RKO (cell line): ENCODE measurements at regions not wholly inside any gene's neighbourhood (a gene's known extent, or its start where the extent isn't known, plus 50 kb on each side); places are given as distances from the start of the nearest gene placed in this dataset.
"Not testable (repeated sequence)": the region's sequence is repeated elsewhere in the genome, so short reads cannot be mapped to it uniquely, and the experiment has no call there.

Source experiments
- DNase-seq: peaks from one replicate; pipeline ENCODE4 v3.0.0-alpha.2; 2016; ENCODE audit warnings: low spot score

DNA sequence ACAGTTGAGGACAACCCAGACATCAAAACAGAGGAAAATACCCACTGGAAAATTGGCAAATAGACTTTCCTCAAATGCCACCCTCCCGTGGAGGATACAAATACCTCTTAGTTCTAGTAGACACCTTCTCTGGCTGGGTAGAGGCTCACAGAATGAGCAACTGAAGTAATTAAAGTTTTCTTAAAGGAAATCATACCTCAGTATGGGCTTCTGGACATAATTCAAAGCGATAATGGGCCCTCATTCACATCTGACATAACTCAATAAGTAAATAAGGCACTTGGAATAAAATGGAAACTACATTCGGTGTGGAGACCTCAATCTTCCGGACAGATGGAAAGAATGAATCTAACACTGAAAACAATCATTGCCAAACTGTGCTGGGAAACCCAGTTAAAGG is 115.2 kb upstream of the PLCL2 start:
- no peak for DNase-seq

DNA sequence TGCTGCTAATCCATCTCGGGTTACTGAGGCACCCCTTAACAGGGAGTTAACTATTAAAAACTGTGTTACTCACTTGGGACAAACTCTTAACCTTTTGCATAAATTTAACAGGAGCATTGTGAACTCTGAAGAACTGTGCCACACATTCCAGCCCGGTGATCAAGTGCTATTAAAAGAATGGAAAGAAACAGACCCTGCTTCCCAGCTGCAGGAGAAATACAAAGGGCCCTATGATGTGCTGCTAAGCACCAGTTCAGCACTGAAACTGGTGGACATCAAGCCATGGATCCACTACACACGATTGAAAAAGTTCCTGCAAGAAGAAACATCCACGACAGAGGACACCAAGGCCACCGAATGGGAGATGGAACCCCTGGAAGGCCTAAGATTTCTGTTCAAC is 114.7 kb upstream of the PLCL2 start:
- no peak for DNase-seq

DNA sequence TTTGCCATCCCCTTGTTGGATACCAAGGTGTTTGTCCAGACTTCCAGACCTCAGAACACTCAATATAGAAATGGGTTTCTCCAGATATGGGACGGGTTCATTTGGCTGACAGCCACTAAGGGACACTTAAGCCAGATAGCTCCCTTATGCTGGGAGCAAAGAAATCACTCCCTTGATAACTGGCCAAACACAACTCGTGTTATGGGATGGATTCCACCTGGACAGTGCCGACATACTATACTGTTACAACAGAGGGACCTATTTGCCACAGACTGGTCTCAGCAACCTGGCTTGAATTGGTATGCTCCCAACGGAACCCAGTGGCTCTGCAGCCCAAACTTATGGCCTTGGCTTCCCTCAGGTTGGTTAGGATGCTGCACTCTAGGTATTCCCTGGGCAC is 114.0 kb upstream of the PLCL2 start:
- DNase-seq: no peak

DNA sequence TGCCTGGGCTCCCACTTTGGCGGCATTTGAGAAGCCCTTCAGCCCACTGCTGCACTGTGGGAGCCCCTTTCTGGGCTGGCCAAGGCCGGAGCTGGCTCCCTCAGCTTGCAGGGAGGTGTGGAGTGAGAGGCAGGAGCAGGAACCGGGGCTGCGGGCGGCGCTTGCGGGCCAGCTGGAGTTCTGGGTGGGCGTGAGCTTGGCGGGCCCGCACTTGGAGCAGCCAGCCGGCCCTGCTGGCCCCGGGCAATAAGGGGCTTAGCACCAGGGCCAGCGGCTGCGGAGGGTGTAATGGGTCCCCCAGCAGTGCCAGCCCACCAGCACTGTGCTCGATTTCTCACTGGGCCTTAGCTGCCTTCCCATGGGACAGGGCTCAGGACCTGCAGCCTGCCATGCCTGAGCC is 111.2 kb upstream of the PLCL2 start:
- DNase-seq: not testable (repeated sequence)

DNA sequence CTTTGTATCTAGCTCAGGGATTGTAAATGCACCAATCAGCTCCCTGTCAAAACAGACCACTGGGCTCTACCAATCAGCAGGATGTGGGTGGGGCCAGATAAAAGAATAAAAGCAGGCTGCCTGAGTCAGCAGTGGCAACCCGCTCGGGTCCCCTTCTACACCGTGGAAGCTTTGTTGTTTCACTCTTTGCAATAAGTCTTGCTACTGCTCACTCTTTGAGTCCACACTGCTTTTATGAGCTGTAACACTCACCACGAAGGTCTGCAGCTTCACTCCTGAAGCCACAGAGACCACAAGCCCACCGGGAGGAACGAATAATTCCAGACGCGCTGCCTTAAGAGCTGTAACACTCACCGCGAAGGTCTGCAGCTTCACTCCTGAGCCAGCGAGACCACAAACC is 110.2 kb upstream of the PLCL2 start:
- not testable (repeated sequence) for DNase-seq

DNA sequence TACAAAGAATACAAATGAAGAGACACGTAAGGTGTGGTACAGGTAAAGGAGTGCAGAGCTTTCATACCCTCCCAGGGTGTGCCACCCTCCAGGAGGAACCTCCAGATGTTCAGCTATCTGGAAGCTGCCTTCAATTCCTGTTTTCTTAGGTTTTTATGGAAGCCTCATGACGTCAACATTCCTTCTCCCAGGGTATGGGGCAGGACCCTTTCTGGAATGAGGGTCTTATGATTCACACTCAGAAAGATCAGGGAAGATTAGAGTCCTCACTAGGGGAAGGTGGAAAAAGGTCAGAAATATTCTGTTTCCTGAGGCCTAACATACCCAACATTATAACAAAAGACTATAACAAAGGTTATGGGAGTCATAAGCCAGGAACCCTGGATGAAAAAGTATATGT is 99.8 kb upstream of the PLCL2 start:
- DNase-seq: no peak

DNA sequence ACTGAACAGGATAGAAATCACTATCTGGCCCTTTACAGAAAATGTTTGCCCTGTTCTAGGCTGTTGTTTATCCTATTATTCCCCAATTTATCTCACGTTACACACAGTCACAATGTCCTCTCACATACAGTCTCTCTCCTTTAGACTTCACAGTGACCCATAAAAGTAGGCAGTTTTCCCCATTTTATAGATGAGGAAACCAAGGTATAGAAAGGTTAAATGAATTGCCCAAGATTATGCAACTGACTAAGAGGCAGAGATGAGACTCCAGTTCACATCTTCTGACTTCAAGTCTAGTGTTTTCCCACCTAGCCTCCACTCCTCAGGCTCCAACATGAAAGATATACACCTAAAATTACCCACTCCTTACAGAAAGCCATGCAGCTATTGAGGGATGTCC is 99.3 kb upstream of the PLCL2 start:
- DNase-seq: no peak

DNA sequence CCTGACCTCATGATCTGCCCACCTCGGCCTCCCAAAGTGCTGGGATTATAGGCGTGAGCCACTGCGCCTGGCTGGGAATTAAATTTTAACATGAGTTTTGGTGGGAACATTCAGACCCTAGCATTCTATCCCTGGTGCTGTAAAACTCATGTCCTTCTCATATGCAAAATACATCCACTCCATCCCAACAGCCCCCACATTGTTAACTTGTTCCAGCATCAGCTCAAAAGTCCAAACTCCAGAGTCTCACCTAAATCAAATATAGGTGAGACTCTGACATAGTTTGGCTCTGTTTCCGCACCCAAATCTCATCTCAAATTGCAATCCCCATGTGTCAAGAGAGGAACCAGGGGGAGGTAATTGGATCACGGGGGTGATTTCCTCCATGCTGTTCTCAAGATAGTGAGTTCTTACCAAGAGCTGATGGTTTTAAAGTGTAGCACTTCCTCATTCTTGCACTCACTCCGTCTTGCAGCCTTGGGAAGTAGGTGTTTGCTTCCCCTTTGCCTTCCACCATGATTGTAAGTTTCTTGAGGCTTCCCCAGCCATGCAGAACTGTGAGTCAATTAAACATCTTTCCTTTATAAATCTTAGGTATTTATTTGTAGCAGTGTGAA is 96.2 kb upstream of the PLCL2 start:
- no peak for DNase-seq

DNA sequence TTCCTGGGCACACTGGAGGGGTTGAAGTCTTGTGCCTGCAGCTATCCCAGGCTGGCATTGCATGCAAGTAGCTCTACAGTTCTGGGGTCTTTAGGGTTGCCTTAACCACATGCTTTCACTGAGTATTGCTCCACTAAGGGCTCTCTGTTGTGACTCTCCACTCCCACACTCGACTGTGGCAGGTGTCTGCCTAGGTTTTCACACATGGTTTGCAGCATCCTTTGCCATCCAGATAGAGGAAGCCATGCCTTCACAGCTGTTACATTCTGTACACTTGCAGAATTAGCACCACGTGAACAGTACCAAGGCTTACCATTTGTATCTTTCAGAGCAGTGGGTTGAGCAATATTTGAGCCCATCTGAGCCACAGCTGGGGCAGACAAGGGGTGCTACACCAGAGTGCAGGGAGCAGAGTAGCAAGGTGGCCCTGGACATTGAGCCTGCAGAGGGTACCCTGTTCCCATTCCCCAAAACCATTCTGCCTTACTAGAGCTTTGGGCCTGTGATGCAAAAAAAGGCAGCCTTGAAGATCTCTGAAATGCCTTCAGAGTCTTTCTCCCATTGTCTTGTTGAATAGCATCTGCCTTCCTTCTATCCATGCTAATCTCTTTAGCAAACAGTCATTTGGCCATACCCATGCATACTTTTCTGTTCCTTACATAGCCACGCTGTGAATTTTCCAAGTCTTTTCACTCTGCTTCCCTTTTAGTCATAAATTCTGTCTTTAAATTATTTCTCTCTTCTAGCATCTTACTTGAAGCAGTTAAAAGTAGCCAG is 95.2 kb upstream of the PLCL2 start:
- no peak for DNase-seq

DNA sequence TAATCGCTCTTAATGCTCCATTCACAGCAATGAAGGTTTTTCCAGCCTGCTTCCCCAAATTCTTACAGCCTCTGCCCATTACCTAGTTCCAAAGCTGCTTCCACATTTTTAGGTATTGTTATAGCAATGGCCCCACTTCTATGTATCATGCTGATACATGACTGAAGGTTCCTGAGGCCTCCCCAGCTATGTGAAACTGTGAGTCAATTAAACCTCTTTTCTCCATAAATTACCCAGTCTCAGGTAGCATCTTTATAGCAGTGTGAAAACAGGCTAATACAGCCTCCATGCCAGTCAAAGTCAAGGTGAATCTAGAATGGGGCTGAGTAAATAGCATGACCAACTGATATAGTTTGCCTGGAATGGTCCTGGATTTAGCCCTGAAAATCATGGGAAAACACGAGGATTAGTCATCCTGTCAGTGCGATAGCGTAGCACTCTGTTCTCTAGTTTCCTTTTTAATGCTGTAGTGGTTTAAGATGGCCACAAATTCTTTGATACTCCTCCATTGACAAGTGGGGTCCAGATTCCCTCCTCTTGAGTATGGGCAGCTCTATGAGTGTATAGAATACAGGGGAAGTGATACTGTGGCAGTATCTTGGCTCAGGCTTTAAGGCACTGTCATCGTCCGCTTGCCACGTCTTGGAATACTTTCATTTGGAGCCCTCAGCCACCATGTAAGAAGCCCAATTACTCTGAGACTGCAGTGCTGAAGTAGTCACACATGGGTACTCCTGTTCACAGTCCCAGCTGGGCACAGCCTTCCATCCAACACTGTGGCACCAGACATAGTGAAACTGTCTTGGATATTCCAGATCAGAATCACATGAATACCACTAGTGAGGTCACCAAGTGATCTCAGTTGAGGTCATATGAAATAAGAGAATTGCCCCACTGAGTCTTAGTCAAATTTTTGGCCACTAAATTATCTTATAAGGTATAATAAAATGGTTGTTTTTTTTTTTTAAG is 94.0 kb upstream of the PLCL2 start:
- DNase-seq: no peak

DNA sequence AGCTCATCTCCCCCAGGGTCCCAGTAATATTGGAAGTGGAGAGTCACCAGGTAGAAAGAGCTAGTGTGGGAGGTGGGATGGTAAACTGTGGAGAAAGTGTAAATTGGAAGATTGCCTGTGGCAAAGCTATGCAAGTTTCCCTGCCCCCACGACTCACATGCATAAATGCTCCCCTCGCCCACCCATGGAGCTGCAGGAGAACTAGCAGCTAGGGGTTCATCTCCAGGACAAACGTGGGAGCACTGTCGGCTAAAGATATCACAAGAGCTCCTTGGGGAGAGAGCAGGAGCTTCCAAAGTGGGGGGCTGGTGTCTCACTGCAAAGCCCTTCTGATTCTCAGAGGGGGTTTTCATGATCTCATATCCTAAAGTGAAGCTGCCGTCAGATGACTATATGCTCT is 91.4 kb upstream of the PLCL2 start:
- DNase-seq: no peak

DNA sequence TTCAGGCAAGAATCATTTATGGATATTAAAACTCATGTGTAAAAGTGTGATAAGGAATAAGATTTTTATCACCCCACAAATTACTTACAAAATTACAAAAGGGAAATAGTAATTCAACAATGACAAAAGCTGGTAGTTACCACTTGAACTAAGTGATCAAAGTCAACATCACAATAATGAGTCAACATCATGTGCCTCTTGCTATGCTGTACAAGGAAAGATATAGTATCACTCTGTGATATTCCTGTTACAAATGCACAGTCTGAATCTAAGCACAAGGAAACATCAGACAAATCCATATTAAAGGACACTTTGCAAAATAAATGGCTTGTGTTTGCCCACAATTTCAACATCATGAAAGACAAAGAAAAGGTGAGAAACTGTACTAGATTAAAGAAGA is 90.5 kb upstream of the PLCL2 start:
- DNase-seq: no peak

DNA sequence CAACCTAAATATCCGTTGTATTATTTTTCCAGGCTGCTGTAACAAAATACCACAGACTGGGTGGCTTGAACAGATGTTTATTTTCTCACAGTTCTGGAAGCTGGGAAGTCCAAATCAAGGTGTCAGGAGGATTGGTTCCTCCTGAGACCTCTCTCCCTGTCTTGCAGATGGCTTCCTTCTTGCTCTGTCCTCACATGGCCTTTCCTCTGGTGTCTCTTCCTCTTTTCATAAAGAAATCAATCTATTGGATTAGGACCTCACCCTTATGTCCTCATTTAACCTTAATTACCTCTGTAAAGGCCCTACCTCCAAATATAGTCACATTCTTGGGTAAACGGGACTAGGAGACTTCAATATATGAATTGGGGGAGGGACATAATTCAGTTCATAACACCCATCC is 89.2 kb upstream of the PLCL2 start:
- no peak for DNase-seq

DNA sequence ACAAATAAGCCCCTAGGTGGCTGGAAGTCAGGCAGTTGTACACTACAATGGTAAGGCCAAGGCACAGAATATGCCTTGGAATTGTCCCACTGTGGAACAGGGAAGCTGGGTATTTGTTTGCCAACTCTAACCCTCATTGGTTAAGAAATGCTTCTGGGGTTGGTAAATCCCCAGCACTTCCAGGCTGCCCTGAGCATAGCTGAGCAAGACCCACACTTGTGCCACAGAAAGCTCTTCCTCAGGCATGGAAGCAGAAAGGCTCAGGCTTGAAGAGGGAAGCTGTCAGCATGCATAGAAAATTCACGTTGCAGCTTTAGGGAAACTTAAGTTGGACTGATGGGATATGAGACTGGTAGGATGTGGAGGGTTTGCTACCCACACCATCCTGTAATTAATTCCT is 86.9 kb upstream of the PLCL2 start:
- DNase-seq: no peak

DNA sequence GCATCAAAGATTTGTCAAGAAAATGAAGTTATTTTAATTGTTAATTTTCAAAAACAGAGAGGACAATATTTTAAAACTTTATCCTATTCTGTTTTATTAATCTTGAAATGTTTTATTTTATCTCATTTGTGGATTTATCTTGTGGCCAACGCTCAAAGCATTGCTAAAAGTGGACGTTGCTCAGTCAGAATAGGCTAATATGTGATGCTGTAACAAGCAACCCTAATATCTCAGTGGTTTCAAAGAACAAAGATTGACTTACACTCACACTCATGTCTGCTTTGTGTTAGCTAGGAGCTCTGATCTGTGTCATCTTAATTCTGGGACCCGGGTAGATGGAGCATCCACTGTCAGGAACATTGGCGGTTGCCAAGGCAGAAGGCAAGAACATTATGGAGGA is 86.0 kb upstream of the PLCL2 start:
- DNase-seq: no peak

DNA sequence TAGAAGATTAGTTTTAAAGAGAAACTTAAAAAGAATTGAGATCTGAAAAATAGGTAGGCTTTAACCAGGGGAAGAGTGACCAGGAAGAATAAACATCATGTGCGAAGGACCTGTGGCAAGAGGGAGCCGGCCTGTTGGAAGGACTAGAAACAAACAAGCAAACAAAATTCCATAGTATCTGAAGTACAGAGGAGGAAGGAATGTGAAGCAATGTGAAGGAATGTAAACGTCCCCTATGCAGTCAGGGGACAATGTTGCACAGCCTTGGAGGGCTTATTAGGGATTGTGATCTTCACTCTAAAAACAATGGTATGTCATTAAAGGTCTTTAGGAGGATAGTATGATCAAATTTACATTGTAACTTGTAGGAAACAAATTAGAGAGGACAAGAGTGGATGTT is 84.4 kb upstream of the PLCL2 start:
- no peak for DNase-seq

DNA sequence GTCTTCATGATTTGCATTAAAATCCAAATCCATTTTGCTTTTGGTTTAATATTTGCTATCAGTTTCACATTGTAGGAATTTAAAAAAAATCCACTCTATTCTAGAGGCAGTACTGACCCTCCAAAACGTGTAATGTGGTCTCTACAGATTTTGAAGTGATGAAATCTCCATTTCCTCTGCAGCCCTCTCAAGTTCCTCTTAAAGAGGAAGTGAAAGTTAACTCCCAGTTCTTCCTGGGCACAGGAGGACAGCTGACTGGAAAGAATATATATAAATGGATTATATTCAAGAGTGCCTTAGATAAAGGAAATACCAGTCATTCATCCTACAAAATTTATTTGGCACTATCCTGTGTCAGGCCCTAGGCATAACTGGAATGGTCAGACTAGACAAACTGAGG is 83.5 kb upstream of the PLCL2 start:
- DNase-seq: no peak

DNA sequence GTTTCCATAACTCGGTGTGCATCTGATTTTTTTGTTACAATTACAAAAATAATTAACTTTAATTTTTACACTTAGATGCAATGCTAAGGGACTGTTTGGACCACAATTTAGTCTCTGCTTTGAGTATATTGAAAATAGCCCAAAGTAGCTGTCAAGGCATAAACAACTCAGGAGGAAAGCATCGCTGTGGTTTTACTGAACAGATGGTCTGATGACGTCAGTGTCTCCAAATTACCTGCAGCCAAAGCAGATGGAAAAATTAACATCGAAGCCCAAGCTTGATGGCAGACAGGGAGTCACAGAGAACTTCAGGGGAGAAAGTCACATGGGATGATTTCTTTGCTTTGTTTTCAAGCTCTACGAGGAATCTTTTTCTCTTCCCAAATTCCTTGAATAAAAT is 83.1 kb upstream of the PLCL2 start:
- no peak for DNase-seq

DNA sequence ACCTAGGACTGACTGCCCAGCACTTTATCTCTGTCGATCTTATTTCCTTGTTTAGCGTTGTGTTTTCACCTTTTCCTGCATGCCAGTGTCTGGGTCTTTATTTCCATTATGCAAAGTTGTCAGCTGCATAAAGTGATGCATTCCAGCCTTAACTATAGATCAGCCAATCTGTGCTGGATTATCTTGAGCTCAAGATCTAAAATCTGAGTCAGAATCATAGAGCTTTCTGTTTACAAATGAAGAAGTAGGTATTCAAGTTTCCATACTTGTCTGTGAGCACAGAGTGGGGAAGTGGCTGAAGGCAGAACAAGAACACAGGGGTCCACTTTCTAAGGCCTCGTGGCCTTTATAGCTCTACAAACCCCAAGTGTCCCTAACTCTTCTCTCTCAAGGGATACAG is 82.4 kb upstream of the PLCL2 start:
- no peak for DNase-seq

DNA sequence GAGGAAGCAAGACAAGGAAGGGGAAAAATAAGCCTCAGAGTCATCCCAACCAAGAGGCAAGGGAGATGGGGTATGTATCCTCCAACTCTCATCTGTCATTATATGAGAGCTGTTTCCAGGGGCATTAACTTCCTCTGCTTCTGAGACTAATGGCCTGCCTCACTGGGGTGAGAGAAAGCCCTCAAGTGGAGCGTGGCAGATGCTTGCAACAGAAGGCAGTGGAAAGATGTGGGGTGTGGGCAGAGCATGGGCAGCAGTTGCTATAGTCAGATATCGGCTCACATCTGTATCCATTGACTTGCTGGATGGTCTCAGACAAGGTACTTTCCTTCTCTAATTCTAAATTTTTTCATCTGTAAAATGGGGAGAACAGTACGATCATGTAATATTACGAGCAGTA is 81.7 kb upstream of the PLCL2 start:
- no peak for DNase-seq

DNA sequence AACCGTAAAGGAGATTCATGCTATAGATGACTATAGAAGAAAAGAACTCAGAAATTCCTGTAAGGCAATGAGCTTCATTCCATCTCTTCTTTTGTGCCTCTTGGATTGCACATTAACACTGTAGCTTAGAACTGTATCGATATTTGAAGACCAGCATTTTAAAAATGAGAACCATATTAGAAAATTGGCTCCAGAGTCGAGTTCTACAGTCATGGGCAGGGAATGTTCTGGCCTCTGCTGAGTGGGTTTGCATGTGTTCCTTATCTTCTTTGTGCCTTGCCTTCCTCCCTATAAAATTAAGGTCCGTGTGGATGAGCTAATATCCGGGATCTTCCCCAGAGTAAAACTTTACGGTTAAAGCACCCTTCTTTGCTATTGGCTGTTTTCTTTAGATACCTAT is 77.4 kb upstream of the PLCL2 start:
- DNase-seq: no peak

DNA sequence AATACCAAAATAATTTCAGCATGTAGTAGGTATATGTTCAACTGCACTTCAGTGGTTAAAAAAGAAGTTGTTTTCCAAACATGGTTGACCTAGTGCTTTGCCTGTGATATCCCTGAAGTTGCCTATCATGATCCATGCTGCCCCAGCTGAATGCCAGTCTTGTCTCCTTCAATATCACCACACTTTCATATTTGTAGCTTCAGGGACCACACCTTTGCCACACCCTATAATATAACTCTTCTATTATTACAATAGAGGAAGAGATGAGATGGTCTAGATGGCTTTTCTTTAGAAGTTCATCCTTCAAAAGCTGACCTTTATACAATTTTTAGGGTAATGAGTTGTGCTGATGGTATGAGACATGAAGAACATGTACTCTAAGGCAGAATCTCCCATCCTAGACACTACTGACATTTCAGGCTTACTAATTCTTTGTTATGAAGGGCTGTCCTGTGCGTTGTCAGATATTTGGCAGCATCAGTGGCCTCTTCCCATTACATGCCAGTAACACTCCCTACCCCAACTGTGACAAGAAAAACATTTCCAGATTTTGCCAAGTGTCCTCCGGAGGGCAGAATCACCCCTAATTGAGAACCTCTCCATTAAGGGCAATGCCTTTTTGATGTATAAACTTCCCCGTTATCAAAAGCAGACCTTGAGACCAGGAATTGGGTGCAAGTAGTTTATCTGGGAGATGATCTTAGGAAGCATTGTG is 76.2 kb upstream of the PLCL2 start:
- DNase-seq: no peak
